ENCODE measurements at regions not wholly inside any gene's neighbourhood (a gene's known extent, or its start where the extent isn't known, plus 50 kb on each side); places are given as distances from the start of the nearest gene placed in this dataset.

- Histone ChIP-seq H2AK5ac (ENCODE audit: insufficient read length, low read length) (no peak overlapping the region), H3K18ac (ENCODE audit: insufficient read length, low read depth, low read length) (no peak overlapping the region), H3K14ac (ENCODE audit: insufficient read depth, low read length) (no peak overlapping the region), H4K91ac (ENCODE audit: insufficient read length, low read depth, low read length) (no peak overlapping the region), H3K23ac (ENCODE audit: insufficient read length, low read depth, low read length) (no peak overlapping the region), H2AFZ (ENCODE audit: low read length) (no peak overlapping the region), H2BK120ac (ENCODE audit: low read depth, low read length, poor library complexity, severe bottlenecking) (no peak overlapping the region), H3K9ac (ENCODE audit: extremely low read depth, insufficient read length, low read length) (no peak overlapping the region), H4K5ac (ENCODE audit: insufficient read length, low read depth, low read length) (no peak overlapping the region), H2BK20ac (ENCODE audit: low read depth, low read length, poor library complexity, severe bottlenecking) (no peak overlapping the region), H3K23me2 (ENCODE audit: insufficient read length, low read depth, low read length, poor library complexity, severe bottlenecking) (no peaks in the 10 kb centered on the region), H3K56ac (ENCODE audit: insufficient read length, low read depth, low read length) (no peak overlapping the region), H3K79me2 (ENCODE audit: insufficient read depth, low read length) (no peaks in the 10 kb centered on the region), H3K4me1 (ENCODE audit: insufficient read depth, low read length) (no peaks in the 10 kb centered on the region), H3K4ac (ENCODE audit: low read depth, low read length) (no peak overlapping the region), H2BK12ac (ENCODE audit: insufficient read length, low read depth, low read length) (no peak overlapping the region), H3K4me2 (ENCODE audit: insufficient read depth, insufficient read length, low read length) (no peak overlapping the region), H4K8ac (replicated peaks; ENCODE audit: insufficient read length, low read depth, low read length) (no peak overlapping the region), H3K79me1 (ENCODE audit: insufficient read depth, low read depth, low read length, poor library complexity, severe bottlenecking) (no peaks in the 10 kb centered on the region), H4K20me1 (ENCODE audit: control insufficient read depth, insufficient read depth, insufficient read length) (no peaks in the 10 kb centered on the region), H3T11ph (ENCODE audit: low read length) (no peak overlapping the region), H2BK5ac (ENCODE audit: insufficient read length, low read length) (no peak overlapping the region), H3K27me3 (ENCODE audit: insufficient read depth, low read length) (no peaks in the 10 kb centered on the region), H2BK15ac (ENCODE audit: low read depth, low read length) (no peak overlapping the region), H3K9me3 (ENCODE audit: control insufficient read depth, low read depth, low read length) (no peaks in the 10 kb centered on the region), H3K27ac (ENCODE audit: insufficient read length, low read depth, low read length) (no peak overlapping the region)
- Mint-ChIP-seq H3K27ac (no peak overlapping the region; a peak in 1 of 7 replicates), H3K9me3 (peaks cover 0 to 2% of the 10 kb centered on the region in 2 experiments; a peak in 1 of 5 replicates), H3K36me3 (ENCODE audit: insufficient read depth in 1 of 3, low read depth in 3 of 3) (no peaks in the 10 kb centered on the region), H3K27me3 (ENCODE audit: low read depth) (no peaks in the 10 kb centered on the region; the same call in 1 of the 2 replicates), H3K4me1 (no peaks in the 10 kb centered on the region), H3K4me3 (no peak overlapping the region)
- no peak for DNase-seq
- TF ChIP-seq CTCF (conservative IDR thresholded peaks at IDR 0.05) = no peak
- WGBS (ENCODE audit: extremely low coverage, insufficient read length, low lambda C conversion rate) = no CpG with 5 or more reads among the region's 2 CpGs
Observed at GRCh38 chr13:71087006-71087405, 780.0 kb downstream of the DACH1 start.
